Astrocyte (in vitro differentiated cells and primary cell): ENCODE measurements at regions not wholly inside any gene's neighbourhood (a gene's known extent, or its start where the extent isn't known, plus 50 kb on each side); places are given as distances from the start of the nearest gene placed in this dataset.

Experiments
- DNase-seq: peaks from one replicate; pipeline ENCODE4 v3.0.0-alpha.2; 2010; ENCODE audit warnings: low read depth
- FAIRE-seq: peaks from 2 replicates; lab custom pipeline; 2011; peaks lifted over from hg19 to GRCh38; lab: Jason Lieb, UNC
- H2AFZ ChIP-seq: 2 replicates; pipeline ENCODE4 v1.6.0; 2012; ENCODE audit warnings: low read depth, low read length, inconsistent platforms
- H3K27ac ChIP-seq: 2 replicates; pipeline ENCODE4 v1.5.1; 2011; ENCODE audit warnings: low read depth, low read length, inconsistent platforms
- H3K27me3 ChIP-seq: 2 replicates; pipeline ENCODE4 v1.6.0; 2011; ENCODE audit warnings: low read length, inconsistent platforms; ENCODE audit not compliant: insufficient read depth
- H3K36me3 ChIP-seq: 2 replicates; pipeline ENCODE4 v1.5.1; 2011; ENCODE audit warnings: low read length, inconsistent platforms; ENCODE audit not compliant: insufficient read depth
- H3K4me1 ChIP-seq: 2 replicates; pipeline ENCODE4 v1.5.1; 2011; ENCODE audit warnings: low read length, inconsistent platforms; ENCODE audit not compliant: insufficient read depth
- H3K4me2 ChIP-seq: 2 replicates; pipeline ENCODE4 v1.6.0; 2012; ENCODE audit warnings: low read length, inconsistent platforms
- H3K4me3 ChIP-seq: 2 replicates; pipeline ENCODE4 v1.5.1; 2011; ENCODE audit warnings: low read depth, mild to moderate bottlenecking, low read length, inconsistent platforms; ENCODE audit not compliant: insufficient read depth
- H3K79me2 ChIP-seq: 2 replicates; pipeline ENCODE4 v1.6.0; 2012; ENCODE audit warnings: mild to moderate bottlenecking, low read length, inconsistent platforms; ENCODE audit not compliant: insufficient read depth
- H3K9ac ChIP-seq: 2 replicates; pipeline ENCODE4 v1.6.0; 2012; ENCODE audit warnings: mild to moderate bottlenecking, low read length, inconsistent platforms
- H3K9me3 ChIP-seq: 2 replicates; pipeline ENCODE4 v1.5.1; 2012; ENCODE audit warnings: low read depth, mild to moderate bottlenecking, low read length, inconsistent platforms; ENCODE audit not compliant: insufficient read depth
- H4K20me1 ChIP-seq: 2 replicates; pipeline ENCODE4 v1.6.0; 2012; ENCODE audit warnings: low read length, inconsistent platforms; ENCODE audit not compliant: insufficient read depth
- H3K27ac Mint-ChIP-seq: one replicate; pipeline ENCODE4 v1.8.0; 2021; ENCODE audit warnings: mild to moderate bottlenecking, mixed read lengths; ENCODE audit not compliant: unreplicated experiment
- H3K27me3 Mint-ChIP-seq: one replicate; pipeline ENCODE4 v1.8.0; 2021; ENCODE audit warnings: low read depth, mixed read lengths; ENCODE audit not compliant: unreplicated experiment
- H3K36me3 Mint-ChIP-seq: one replicate; pipeline ENCODE4 v1.8.0; 2021; ENCODE audit warnings: low read depth, mixed read lengths; ENCODE audit not compliant: unreplicated experiment
- H3K4me1 Mint-ChIP-seq: one replicate; pipeline ENCODE4 v1.8.0; 2021; ENCODE audit warnings: low read depth, mixed read lengths; ENCODE audit not compliant: unreplicated experiment
- H3K4me3 Mint-ChIP-seq: one replicate; pipeline ENCODE4 v1.8.0; 2021; ENCODE audit warnings: mild to moderate bottlenecking, moderate library complexity, mixed read lengths; ENCODE audit not compliant: unreplicated experiment
- H3K9me3 Mint-ChIP-seq: one replicate; pipeline ENCODE4 v1.8.0; 2021; ENCODE audit warnings: mild to moderate bottlenecking, mixed read lengths; ENCODE audit not compliant: unreplicated experiment
- EZH2 ChIP-seq: IDR thresholded peaks from 2 replicates; pipeline ENCODE4 v1.6.1; 2012; ENCODE audit warnings: mild to moderate bottlenecking, low read length, inconsistent platforms; ENCODE audit not compliant: insufficient read depth
- TF ChIP-seq, protein P1 (sequence below): IDR thresholded peaks from 2 replicates; pipeline ENCODE4 v1.5.1; 2011; ENCODE audit warnings: low read depth, mild to moderate bottlenecking, inconsistent platforms, low read length, moderate library complexity; ENCODE audit not compliant: insufficient read depth

- no peak overlapping the region for H3K4me3 Mint-ChIP-seq
- H3K27ac Mint-ChIP-seq, result no peak overlapping the region
- H3K9me3 ChIP-seq, result no peaks in the 10 kb centered on the region
- FAIRE-seq (no peak), DNase-seq (no peak)
- no peak overlapping the region for H3K4me2 ChIP-seq
- no peaks in the 10 kb centered on the region for H3K9me3 Mint-ChIP-seq
- H3K36me3 Mint-ChIP-seq, result no peaks in the 10 kb centered on the region
- H2AFZ ChIP-seq, result no peak overlapping the region
- no peaks in the 10 kb centered on the region for H3K27me3 ChIP-seq
- H3K9ac ChIP-seq, result no peak overlapping the region
- peaks cover 16% of the 10 kb centered on the region for H3K4me1 Mint-ChIP-seq
- H3K4me1 ChIP-seq, result no peaks in the 10 kb centered on the region
- no peaks in the 10 kb centered on the region for H3K27me3 Mint-ChIP-seq
- no peaks in the 10 kb centered on the region for H3K36me3 ChIP-seq
- no peak overlapping the region for H3K27ac ChIP-seq
- no peaks in the 10 kb centered on the region for H3K79me2 ChIP-seq
- no peaks in the 10 kb centered on the region for H4K20me1 ChIP-seq
- TF ChIP-seq, protein P1, sequence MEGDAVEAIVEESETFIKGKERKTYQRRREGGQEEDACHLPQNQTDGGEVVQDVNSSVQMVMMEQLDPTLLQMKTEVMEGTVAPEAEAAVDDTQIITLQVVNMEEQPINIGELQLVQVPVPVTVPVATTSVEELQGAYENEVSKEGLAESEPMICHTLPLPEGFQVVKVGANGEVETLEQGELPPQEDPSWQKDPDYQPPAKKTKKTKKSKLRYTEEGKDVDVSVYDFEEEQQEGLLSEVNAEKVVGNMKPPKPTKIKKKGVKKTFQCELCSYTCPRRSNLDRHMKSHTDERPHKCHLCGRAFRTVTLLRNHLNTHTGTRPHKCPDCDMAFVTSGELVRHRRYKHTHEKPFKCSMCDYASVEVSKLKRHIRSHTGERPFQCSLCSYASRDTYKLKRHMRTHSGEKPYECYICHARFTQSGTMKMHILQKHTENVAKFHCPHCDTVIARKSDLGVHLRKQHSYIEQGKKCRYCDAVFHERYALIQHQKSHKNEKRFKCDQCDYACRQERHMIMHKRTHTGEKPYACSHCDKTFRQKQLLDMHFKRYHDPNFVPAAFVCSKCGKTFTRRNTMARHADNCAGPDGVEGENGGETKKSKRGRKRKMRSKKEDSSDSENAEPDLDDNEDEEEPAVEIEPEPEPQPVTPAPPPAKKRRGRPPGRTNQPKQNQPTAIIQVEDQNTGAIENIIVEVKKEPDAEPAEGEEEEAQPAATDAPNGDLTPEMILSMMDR, result no peak
- no peak for TF ChIP-seq EZH2
- no peak overlapping the region for H3K4me3 ChIP-seq
Observed at GRCh38 chr13:89455225-89455624, 1784.1 kb downstream of the SLITRK5 start.

DNA sequence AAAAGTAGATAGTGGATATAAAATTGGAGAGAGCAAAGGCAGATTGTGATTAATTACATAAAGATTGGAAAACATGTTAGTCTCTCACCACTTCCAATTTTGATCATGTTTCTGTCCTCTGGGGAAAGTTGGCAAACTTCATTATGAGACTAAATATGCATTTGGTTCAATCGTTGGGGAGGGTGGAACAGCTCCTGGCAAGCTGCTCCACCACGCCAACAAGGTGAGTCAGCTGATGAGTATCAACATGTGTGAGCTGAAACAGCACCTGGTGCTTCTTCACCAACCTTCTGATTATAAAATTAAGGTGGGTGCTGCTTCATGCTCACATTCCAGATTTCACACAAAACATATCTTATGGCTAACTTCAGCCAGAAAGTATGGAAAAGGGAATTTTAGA, 1784.6 kb downstream of the SLITRK5 start:
- TF ChIP-seq, protein P1, result no peak
- TF ChIP-seq EZH2, result no peak
- H3K36me3 ChIP-seq, result no peaks in the 10 kb centered on the region
- no peak overlapping the region for H3K4me2 ChIP-seq
- DNase-seq, result peak; percentile 38
- no peaks in the 10 kb centered on the region for H4K20me1 ChIP-seq
- no peaks in the 10 kb centered on the region for H3K36me3 Mint-ChIP-seq
- H3K27me3 ChIP-seq, result no peaks in the 10 kb centered on the region
- H3K4me1 Mint-ChIP-seq, result peaks cover 16% of the 10 kb centered on the region
- no peaks in the 10 kb centered on the region for H3K27me3 Mint-ChIP-seq
- no peak overlapping the region for H2AFZ ChIP-seq
- H3K9me3 Mint-ChIP-seq, result no peaks in the 10 kb centered on the region
- no peak overlapping the region for H3K4me3 ChIP-seq
- no peaks in the 10 kb centered on the region for H3K79me2 ChIP-seq
- no peaks in the 10 kb centered on the region for H3K9me3 ChIP-seq
- no peak overlapping the region for H3K4me3 Mint-ChIP-seq
- H3K27ac ChIP-seq, result no peak overlapping the region
- no peak for FAIRE-seq
- no peak overlapping the region for H3K27ac Mint-ChIP-seq
- no peaks in the 10 kb centered on the region for H3K4me1 ChIP-seq
- no peak overlapping the region for H3K9ac ChIP-seq

- Histone ChIP-seq H3K36me3 (no peaks in the 10 kb centered on the region), H3K9me3 (no peaks in the 10 kb centered on the region), H3K4me2 (no peak overlapping the region), H2AFZ (no peak overlapping the region), H3K27me3 (no peaks in the 10 kb centered on the region), H3K4me1 (no peaks in the 10 kb centered on the region), H4K20me1 (no peaks in the 10 kb centered on the region), H3K27ac (no peak overlapping the region), H3K9ac (no peak overlapping the region), H3K4me3 (no peak overlapping the region), H3K79me2 (no peaks in the 10 kb centered on the region)
- Mint-ChIP-seq H3K27ac (peak overlapping the region; percentile 56), H3K4me1 (peaks cover 8% of the 10 kb centered on the region), H3K36me3 (no peaks in the 10 kb centered on the region), H3K27me3 (no peaks in the 10 kb centered on the region), H3K4me3 (no peak overlapping the region), H3K9me3 (no peaks in the 10 kb centered on the region)
- DNase-seq (peak; percentile 87), FAIRE-seq (no peak)
- TF ChIP-seq EZH2, result no peak
- TF ChIP-seq, protein P1, result no peak
Observed at GRCh38 chr13:89457977-89458376, 1786.8 kb downstream of the SLITRK5 start.
